MG63 (cell line): ENCODE measurements at regions not wholly inside any gene's neighbourhood (a gene's known extent, or its start where the extent isn't known, plus 50 kb on each side); places are given as distances from the start of the nearest gene placed in this dataset.
"Not testable (repeated sequence)": the region's sequence is repeated elsewhere in the genome, so short reads cannot be mapped to it uniquely, and the experiment has no call there.

Experiments
- DNase-seq: peaks from one replicate; pipeline ENCODE4 v3.0.0-alpha.2; 2020
- H3K27me3 ChIP-seq: fragments of 250-450 bp; sonication (Bioruptor Pico); 2 replicates; pipeline ENCODE4 v1.5.1; 2020; ENCODE audit warnings: mild to moderate bottlenecking, moderate library complexity
- H3K36me3 ChIP-seq: fragments of 250-450 bp; sonication (Bioruptor Pico); 2 replicates; pipeline ENCODE4 v1.5.1; 2020; ENCODE audit warnings: mild to moderate bottlenecking, moderate library complexity
- H3K4me3 ChIP-seq: fragments of 250-450 bp; sonication (Bioruptor Pico); 2 replicates; pipeline ENCODE4 v1.5.1; 2020; ENCODE audit warnings: mild to moderate bottlenecking, moderate library complexity
- H3K9me3 ChIP-seq: fragments of 250-450 bp; sonication (Bioruptor Pico); 2 replicates; pipeline ENCODE4 v1.5.1; 2020; ENCODE audit warnings: mild to moderate bottlenecking, moderate library complexity

GRCh38 chrX:526295-527224, 104.0 kb upstream of the SHOX start:
- no peak for DNase-seq
- peaks cover 2% of the 10 kb centered on the region; the same call in 1 of the 2 replicates for H3K9me3 ChIP-seq
- no peaks in the 10 kb centered on the region for H3K36me3 ChIP-seq
- no peak overlapping the region for H3K4me3 ChIP-seq
- H3K27me3 ChIP-seq = no peaks in the 10 kb centered on the region

GRCh38 chrX:530726-531610, 99.6 kb upstream of the SHOX start:
- DNase-seq = no peak
- Histone ChIP-seq H3K27me3 (no peaks in the 10 kb centered on the region), H3K4me3 (no peak overlapping the region), H3K9me3 (no peaks in the 10 kb centered on the region), H3K36me3 (no peaks in the 10 kb centered on the region)

GRCh38 chrX:531611-531936, 99.0 kb upstream of the SHOX start:
- H3K36me3 ChIP-seq = no peaks in the 10 kb centered on the region
- no peak for DNase-seq
- no peaks in the 10 kb centered on the region for H3K9me3 ChIP-seq
- H3K4me3 ChIP-seq = no peak overlapping the region
- H3K27me3 ChIP-seq = no peaks in the 10 kb centered on the region

- Histone ChIP-seq H3K4me3 (no peak overlapping the region), H3K36me3 (no peaks in the 10 kb centered on the region), H3K27me3 (no peaks in the 10 kb centered on the region), H3K9me3 (no peaks in the 10 kb centered on the region)
- no peak for DNase-seq
Measured at GRCh38 chrX:534804-535203, 95.8 kb upstream of the SHOX start.

- Histone ChIP-seq H3K36me3 (no peaks in the 10 kb centered on the region), H3K9me3 (no peaks in the 10 kb centered on the region), H3K4me3 (no peak overlapping the region), H3K27me3 (no peaks in the 10 kb centered on the region)
- DNase-seq = no peak
Measured at GRCh38 chrX:536616-537015, 94.0 kb upstream of the SHOX start.

GRCh38 chrX:537151-537550, 93.4 kb upstream of the SHOX start:
- no peak overlapping the region for H3K4me3 ChIP-seq
- no peak for DNase-seq
- no peaks in the 10 kb centered on the region for H3K9me3 ChIP-seq
- H3K36me3 ChIP-seq = no peaks in the 10 kb centered on the region
- no peaks in the 10 kb centered on the region for H3K27me3 ChIP-seq

GRCh38 chrX:538311-538710, 92.3 kb upstream of the SHOX start:
- DNase-seq = peak; percentile 52
- no peaks in the 10 kb centered on the region for H3K9me3 ChIP-seq
- H3K4me3 ChIP-seq = no peak overlapping the region
- no peaks in the 10 kb centered on the region for H3K27me3 ChIP-seq
- no peaks in the 10 kb centered on the region for H3K36me3 ChIP-seq

GRCh38 chrX:541006-541405, 89.6 kb upstream of the SHOX start:
- DNase-seq, H3K36me3 ChIP-seq, H3K9me3 ChIP-seq, H3K27me3 ChIP-seq, H3K4me3 ChIP-seq: not testable (repeated sequence)

- no peak overlapping the region for H3K4me3 ChIP-seq
- H3K9me3 ChIP-seq = no peaks in the 10 kb centered on the region
- H3K27me3 ChIP-seq = no peaks in the 10 kb centered on the region
- no peaks in the 10 kb centered on the region for H3K36me3 ChIP-seq
- no peak for DNase-seq
Measured at GRCh38 chrX:542179-542578, 88.4 kb upstream of the SHOX start.

- Histone ChIP-seq H3K9me3 (no peaks in the 10 kb centered on the region), H3K4me3 (no peak overlapping the region), H3K36me3 (no peaks in the 10 kb centered on the region), H3K27me3 (no peaks in the 10 kb centered on the region)
- DNase-seq = peak; percentile 60
Measured at GRCh38 chrX:545452-545885, 85.1 kb upstream of the SHOX start.

- no peaks in the 10 kb centered on the region for H3K27me3 ChIP-seq
- no peak for DNase-seq
- no peak overlapping the region for H3K4me3 ChIP-seq
- H3K9me3 ChIP-seq = no peaks in the 10 kb centered on the region
- no peaks in the 10 kb centered on the region for H3K36me3 ChIP-seq
Measured at GRCh38 chrX:550514-550913, 80.1 kb upstream of the SHOX start.

GRCh38 chrX:551306-551705, 79.3 kb upstream of the SHOX start:
- H3K36me3 ChIP-seq = no peaks in the 10 kb centered on the region
- H3K27me3 ChIP-seq = no peaks in the 10 kb centered on the region
- no peak for DNase-seq
- H3K4me3 ChIP-seq = no peak overlapping the region
- H3K9me3 ChIP-seq = no peaks in the 10 kb centered on the region

GRCh38 chrX:552496-552895, 78.1 kb upstream of the SHOX start:
- no peaks in the 10 kb centered on the region for H3K36me3 ChIP-seq
- H3K27me3 ChIP-seq = no peaks in the 10 kb centered on the region
- DNase-seq = no peak
- no peaks in the 10 kb centered on the region for H3K9me3 ChIP-seq
- H3K4me3 ChIP-seq = no peak overlapping the region

- DNase-seq = no peak
- H3K4me3 ChIP-seq = no peak overlapping the region
- H3K36me3 ChIP-seq = no peaks in the 10 kb centered on the region
- no peaks in the 10 kb centered on the region for H3K27me3 ChIP-seq
- no peaks in the 10 kb centered on the region for H3K9me3 ChIP-seq
Measured at GRCh38 chrX:554271-554670, 76.3 kb upstream of the SHOX start.

- no peaks in the 10 kb centered on the region for H3K9me3 ChIP-seq
- no peaks in the 10 kb centered on the region for H3K27me3 ChIP-seq
- DNase-seq = no peak
- no peak overlapping the region for H3K4me3 ChIP-seq
- no peaks in the 10 kb centered on the region for H3K36me3 ChIP-seq
Measured at GRCh38 chrX:555725-556666, 74.6 kb upstream of the SHOX start.

- H3K36me3 ChIP-seq, H3K4me3 ChIP-seq, H3K27me3 ChIP-seq, DNase-seq, H3K9me3 ChIP-seq: not testable (repeated sequence)
Measured at GRCh38 chrX:557601-558000, 73.0 kb upstream of the SHOX start.

GRCh38 chrX:559282-559681, 71.3 kb upstream of the SHOX start:
- H3K36me3 ChIP-seq, H3K9me3 ChIP-seq: not testable (repeated sequence)

More at GRCh38 chrX:559282-559681, 71.3 kb upstream of the SHOX start:
- DNase-seq, H3K4me3 ChIP-seq, H3K27me3 ChIP-seq: not testable (repeated sequence)
